ENCODE measurements at regions not wholly inside any gene's neighbourhood (a gene's known extent, or its start where the extent isn't known, plus 50 kb on each side); places are given as distances from the start of the nearest gene placed in this dataset.

DNA sequence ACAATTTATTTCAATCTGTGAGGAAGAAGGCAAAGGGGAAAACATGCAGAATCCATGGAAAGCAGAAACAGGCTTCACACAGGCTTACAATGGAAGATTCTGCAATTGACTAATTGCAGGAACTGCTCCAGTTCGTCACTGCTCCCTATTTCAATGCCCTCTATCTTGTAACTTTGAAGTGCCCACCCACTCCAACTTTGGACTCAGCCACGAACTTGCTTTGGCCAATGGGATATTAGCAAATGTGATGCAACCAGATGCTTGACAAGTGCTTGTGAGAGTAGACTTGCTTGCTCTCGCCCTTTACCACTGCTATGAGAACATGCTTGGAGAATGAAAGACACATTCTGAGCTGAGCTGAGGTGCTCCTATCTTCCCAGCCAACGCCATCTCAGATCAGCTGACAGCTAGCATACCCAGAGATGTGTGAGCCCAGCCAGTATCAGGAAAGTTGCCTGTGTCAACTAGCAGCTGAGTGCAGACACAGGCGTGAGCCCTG, 105.7 kb upstream of the PTCHD1 start:
- DNase-seq: peak; percentile 12

- no peak for DNase-seq
Measured at GRCh38 chrX:23235051-23235450, 99.6 kb upstream of the PTCHD1 start.

DNA sequence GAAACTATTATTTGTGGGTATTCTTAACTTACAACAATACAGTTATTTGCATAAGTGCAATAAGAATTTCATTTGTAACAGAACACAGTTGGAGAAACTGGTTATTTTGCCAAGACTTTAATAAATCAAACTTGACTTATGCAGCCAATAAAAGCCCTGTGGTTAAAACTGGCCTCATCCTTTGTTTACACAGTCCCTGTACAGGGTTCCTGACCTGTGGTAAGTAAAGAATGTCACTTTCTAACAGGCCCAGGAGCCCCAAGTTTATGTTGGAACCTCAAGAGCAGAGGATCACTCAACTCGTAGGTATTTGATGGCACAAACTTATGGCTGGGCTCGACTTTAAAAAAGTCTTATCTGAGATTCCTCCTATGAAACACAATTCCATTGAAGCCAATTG, 88.6 kb upstream of the PTCHD1 start:
- no peak for DNase-seq

- DNase-seq: no peak
Measured at GRCh38 chrX:23248187-23248586, 86.5 kb upstream of the PTCHD1 start.

GRCh38 chrX:23251043-23251442, 83.6 kb upstream of the PTCHD1 start:
- DNase-seq: no peak

- no peak for DNase-seq
Measured at GRCh38 chrX:23263892-23264291, 70.8 kb upstream of the PTCHD1 start.

DNA sequence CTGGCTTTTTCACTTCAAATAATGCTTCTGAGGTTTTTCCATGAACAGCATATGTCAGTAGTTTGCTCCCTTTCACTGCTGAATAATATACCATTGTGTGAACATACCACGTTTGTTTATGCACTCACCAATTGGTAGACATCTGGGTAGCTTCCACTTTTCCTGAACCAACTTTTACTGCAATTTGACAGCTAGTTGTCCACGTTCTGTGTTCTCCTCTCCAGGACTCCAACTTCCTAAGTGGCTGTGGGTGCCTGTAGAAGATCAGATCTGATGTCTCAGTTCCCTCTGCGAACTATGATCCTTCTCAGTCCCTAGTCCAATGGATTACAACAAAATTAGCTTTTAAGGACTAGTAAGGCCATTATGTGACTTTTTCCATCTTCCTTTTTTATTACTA, 64.7 kb upstream of the PTCHD1 start:
- DNase-seq: no peak

DNA sequence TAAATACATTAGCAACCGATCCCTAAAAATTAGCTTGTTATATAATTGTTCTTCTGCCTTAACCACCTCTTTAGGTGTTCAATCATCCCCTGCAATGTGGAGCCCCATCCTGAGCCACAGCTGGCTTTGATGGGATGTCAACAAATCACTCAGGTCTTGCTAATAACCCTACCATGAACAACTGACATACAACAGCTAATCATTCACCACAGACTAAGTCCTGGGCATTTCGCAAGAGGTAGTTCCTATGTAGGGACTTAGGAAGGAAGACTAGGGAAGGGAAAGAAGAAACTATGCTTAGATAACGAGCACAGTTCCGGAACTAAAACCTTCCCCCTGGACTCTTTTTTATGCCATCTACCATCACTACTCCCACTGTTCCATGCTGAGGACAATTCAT, 63.6 kb upstream of the PTCHD1 start:
- DNase-seq: no peak

DNA sequence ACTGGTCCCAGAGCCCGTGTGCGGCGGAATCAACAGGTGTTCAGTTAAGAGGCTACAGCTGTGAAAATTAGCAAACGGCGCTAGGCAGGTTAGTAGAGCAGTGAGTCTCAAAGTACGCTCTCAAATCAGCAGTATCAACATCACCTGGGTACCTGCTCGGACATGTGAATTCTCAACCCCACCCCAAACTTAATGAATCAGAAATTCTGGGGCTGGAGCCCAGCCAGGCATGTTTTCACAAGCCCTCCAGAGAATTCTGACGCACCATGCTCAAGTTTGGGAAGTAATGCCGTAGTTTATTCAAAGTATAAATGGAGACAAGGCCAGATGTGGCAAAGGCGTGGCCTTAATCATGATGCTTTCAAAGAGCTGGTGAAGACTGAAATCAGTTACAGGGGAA, 58.2 kb upstream of the PTCHD1 start:
- DNase-seq: no peak
